ENCODE measurements at regions not wholly inside any gene's neighbourhood (a gene's known extent, or its start where the extent isn't known, plus 50 kb on each side); places are given as distances from the start of the nearest gene placed in this dataset.
"Not testable (repeated sequence)": the region's sequence is repeated elsewhere in the genome, so short reads cannot be mapped to it uniquely, and the experiment has no call there.

DNA sequence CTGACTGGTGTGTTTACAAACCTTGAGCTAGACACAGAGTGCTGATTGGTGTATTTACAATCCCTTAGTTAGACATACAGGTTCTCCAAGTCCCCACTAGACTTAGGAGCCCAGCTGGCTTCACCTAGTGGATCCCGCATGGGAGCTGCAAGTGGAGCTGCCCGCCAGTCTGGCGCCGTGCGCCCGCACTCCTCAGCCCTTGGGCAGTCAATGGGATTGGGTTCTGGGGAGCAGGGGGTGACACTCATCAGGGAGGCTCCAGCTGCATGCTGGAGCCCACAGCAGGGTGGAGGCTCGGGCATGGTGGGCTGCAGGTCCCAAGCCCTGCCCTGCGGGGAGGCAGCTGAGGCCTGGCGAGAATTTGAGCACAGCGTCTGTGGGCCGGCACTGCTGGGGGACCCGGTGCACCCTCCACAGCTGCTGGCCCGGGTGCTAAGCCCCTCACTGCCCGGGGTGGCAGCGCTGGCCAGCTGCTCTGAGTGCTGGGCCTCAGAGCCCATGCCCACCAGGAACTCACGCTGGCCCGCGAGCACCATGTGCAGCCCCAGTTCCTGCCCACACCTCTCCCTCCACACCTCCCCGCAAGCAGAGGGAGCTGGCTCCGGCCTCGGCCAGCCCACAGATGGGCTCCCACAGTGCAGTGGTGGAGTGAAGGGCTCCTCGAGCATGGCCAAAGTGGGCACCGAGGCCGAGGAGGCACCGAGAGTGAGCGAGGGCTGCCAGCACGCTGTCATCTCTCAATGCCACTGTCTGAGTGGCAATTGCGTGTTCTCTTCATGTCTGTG lies 290.6 kb upstream of the RGPD4 start:
- not testable (repeated sequence) for TF ChIP-seq EZH2 (IDR thresholded peaks at IDR 0.05); POLR2AphosphoS5 (IDR thresholded peaks at IDR 0.05; ENCODE audit: borderline replicate concordance, low read depth, low read length); FOXP2 (optimal IDR thresholded peaks at IDR 0.05; ENCODE audit: control extremely low read depth, extremely low read length, insufficient read depth)
